Parathyroid adenoma (tissue), 2 donors: ENCODE measurements at regions not wholly inside any gene's neighbourhood (a gene's known extent, or its start where the extent isn't known, plus 50 kb on each side); places are given as distances from the start of the nearest gene placed in this dataset.

Experiments
- H2AFZ ChIP-seq: fragments of 300-600 bp; sonication (generic); one replicate; pipeline ENCODE4 v1.7.0; 2017; ENCODE audit warnings: antibody characterized with exemption, mild to moderate bottlenecking
- H3K27ac ChIP-seq: fragments of 300-600 bp; sonication (generic); one replicate; pipeline ENCODE4 v1.7.0; 2017
- H3K27me3 ChIP-seq: fragments of 300-600 bp; sonication (generic); one replicate; pipeline ENCODE4 v1.7.0; 2017; ENCODE audit warnings: low read length; ENCODE audit not compliant: control insufficient read depth, insufficient read depth
- H3K36me3 ChIP-seq: fragments of 300-600 bp; sonication (generic); one replicate; pipeline ENCODE4 v1.7.0; 2017; ENCODE audit warnings: low read length; ENCODE audit not compliant: control insufficient read depth, insufficient read depth
- H3K4me1 ChIP-seq: fragments of 300-600 bp; sonication (generic); one replicate; pipeline ENCODE4 v1.7.0; 2017; ENCODE audit warnings: control low read depth
- H3K4me2 ChIP-seq: fragments of 300-600 bp; sonication (generic); one replicate; pipeline ENCODE4 v1.7.0; 2017; ENCODE audit warnings: low read length
- H3K4me3 ChIP-seq: fragments of 300-600 bp; sonication (generic); one replicate; pipeline ENCODE4 v1.7.0; 2017; ENCODE audit warnings: low read depth, low read length
- H3K79me2 ChIP-seq: fragments of 300-600 bp; sonication (generic); one replicate; pipeline ENCODE4 v1.7.0; 2017; ENCODE audit warnings: control low read depth
- H3K9ac ChIP-seq: fragments of 300-600 bp; sonication (generic); one replicate; pipeline ENCODE4 v1.7.0; 2017; ENCODE audit warnings: mild to moderate bottlenecking
- H3K9me3 ChIP-seq: fragments of 300-600 bp; sonication (generic); one replicate; pipeline ENCODE4 v1.7.0; 2017; ENCODE audit warnings: low read length; ENCODE audit not compliant: control insufficient read depth
- TF ChIP-seq, protein P1 (sequence below): fragments of 300-600 bp; sonication (generic); IDR thresholded peaks from one replicate; pipeline ENCODE4 v1.7.0; 2017; ENCODE audit warnings: antibody characterized with exemption, mild to moderate bottlenecking
- donor health status: primary hyperparathyroidism.

DNA sequence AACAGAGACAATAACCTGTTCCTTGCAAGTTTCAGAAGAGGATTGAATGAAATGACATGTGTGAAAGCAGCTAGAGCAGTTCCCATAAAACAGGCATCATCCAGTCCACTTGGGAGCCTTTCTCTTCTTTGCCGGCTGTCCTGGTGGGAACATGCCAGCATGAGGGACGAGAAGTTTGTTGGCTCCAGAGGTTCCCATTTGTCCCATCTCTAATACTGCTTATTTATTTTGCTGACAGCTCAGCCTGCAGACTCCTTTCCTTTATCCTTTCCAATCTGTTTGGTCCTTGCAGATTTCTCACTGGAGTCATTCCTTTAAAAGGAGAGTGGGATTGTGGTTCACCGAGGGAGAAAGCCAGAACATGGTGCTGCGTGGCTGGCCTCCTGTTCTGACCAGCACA, 321.5 kb upstream of the CLINT1 start:
- TF ChIP-seq, protein P1, sequence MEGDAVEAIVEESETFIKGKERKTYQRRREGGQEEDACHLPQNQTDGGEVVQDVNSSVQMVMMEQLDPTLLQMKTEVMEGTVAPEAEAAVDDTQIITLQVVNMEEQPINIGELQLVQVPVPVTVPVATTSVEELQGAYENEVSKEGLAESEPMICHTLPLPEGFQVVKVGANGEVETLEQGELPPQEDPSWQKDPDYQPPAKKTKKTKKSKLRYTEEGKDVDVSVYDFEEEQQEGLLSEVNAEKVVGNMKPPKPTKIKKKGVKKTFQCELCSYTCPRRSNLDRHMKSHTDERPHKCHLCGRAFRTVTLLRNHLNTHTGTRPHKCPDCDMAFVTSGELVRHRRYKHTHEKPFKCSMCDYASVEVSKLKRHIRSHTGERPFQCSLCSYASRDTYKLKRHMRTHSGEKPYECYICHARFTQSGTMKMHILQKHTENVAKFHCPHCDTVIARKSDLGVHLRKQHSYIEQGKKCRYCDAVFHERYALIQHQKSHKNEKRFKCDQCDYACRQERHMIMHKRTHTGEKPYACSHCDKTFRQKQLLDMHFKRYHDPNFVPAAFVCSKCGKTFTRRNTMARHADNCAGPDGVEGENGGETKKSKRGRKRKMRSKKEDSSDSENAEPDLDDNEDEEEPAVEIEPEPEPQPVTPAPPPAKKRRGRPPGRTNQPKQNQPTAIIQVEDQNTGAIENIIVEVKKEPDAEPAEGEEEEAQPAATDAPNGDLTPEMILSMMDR = no peak
- Histone ChIP-seq H3K4me3 (no peak overlapping the region), H2AFZ (no peak overlapping the region), H3K4me1 (no peaks in the 10 kb centered on the region), H3K9me3 (no peaks in the 10 kb centered on the region), H3K4me2 (no peak overlapping the region), H3K27ac (no peak overlapping the region), H3K36me3 (no peaks in the 10 kb centered on the region), H3K79me2 (no peaks in the 10 kb centered on the region), H3K27me3 (no peaks in the 10 kb centered on the region), H3K9ac (no peak overlapping the region)

DNA sequence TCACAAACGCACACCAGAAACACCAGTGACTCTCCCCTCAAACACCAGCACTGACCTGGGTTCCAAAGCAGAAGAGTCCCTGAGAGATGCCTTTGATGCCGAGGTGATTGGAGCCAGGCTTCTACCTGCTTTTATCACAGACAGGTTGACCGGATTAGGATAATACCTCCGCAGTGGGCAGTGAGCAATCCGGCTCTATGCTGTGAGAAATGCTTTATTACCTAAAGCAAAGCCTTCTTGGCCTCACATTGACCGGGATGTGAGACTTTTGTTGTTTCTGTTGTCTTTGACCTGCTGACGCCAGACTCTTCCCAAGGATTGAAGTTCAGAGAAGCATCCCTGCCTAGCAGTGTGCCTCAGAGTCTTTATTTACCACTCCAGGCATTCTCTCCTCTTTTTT, 320.3 kb upstream of the CLINT1 start:
- no peaks in the 10 kb centered on the region for H3K4me1 ChIP-seq
- H3K4me2 ChIP-seq = no peak overlapping the region
- no peak overlapping the region for H3K4me3 ChIP-seq
- TF ChIP-seq, protein P1 = no peak
- H2AFZ ChIP-seq = no peak overlapping the region
- H3K27me3 ChIP-seq = no peaks in the 10 kb centered on the region
- no peak overlapping the region for H3K9ac ChIP-seq
- H3K27ac ChIP-seq = no peak overlapping the region
- H3K79me2 ChIP-seq = no peaks in the 10 kb centered on the region
- H3K9me3 ChIP-seq = no peaks in the 10 kb centered on the region
- H3K36me3 ChIP-seq = no peaks in the 10 kb centered on the region

DNA sequence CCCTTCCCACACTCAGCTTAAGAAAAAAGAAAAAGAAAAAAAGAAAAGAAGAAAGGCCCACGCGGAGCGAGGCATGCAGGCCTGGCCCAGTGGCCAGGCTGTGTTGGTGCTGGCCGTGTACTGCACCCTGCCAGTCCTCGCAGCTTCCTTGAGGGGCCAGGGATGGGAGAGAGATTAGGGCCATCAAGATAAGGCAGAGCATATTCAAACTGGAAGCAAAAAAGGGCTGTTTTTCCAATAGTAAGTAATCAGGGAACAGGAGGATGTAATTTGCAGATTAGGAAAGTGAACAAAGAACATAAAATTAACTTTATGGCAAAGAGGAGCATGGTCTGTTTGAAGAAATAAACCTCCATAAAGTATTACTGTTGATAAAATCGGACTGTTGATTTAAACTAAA, 319.6 kb upstream of the CLINT1 start:
- TF ChIP-seq, protein P1 = no peak
- H3K4me2 ChIP-seq = no peak overlapping the region
- no peak overlapping the region for H2AFZ ChIP-seq
- no peak overlapping the region for H3K27ac ChIP-seq
- H3K4me3 ChIP-seq = no peak overlapping the region
- no peak overlapping the region for H3K9ac ChIP-seq
- H3K9me3 ChIP-seq = no peaks in the 10 kb centered on the region
- no peaks in the 10 kb centered on the region for H3K36me3 ChIP-seq
- no peaks in the 10 kb centered on the region for H3K79me2 ChIP-seq
- H3K4me1 ChIP-seq = no peaks in the 10 kb centered on the region
- H3K27me3 ChIP-seq = no peaks in the 10 kb centered on the region

DNA sequence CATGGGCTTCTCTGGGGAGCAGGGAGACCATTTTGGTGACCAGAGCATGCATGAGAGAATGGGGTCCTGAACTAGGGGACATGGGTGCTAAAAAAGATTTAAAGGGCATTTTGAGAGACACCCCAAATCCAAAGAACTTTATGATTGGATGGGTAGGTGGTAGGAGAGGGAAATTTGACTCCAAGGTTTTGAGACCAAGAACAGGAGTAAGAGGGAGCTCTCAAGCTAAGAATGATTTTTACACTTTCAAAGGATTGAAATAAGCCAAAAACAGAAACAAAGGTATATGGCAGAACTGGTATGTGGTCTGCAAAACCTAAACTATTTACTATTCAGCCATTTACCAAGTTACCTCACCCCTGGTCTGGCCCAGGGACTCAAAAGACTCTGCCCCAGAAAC, 318.2 kb upstream of the CLINT1 start:
- TF ChIP-seq, protein P1 = no peak
- Histone ChIP-seq H3K4me3 (no peak overlapping the region), H3K9me3 (no peaks in the 10 kb centered on the region), H3K9ac (no peak overlapping the region), H3K79me2 (no peaks in the 10 kb centered on the region), H3K4me2 (no peak overlapping the region), H3K27ac (no peak overlapping the region), H3K36me3 (no peaks in the 10 kb centered on the region), H3K27me3 (no peaks in the 10 kb centered on the region), H3K4me1 (no peaks in the 10 kb centered on the region), H2AFZ (no peak overlapping the region)

DNA sequence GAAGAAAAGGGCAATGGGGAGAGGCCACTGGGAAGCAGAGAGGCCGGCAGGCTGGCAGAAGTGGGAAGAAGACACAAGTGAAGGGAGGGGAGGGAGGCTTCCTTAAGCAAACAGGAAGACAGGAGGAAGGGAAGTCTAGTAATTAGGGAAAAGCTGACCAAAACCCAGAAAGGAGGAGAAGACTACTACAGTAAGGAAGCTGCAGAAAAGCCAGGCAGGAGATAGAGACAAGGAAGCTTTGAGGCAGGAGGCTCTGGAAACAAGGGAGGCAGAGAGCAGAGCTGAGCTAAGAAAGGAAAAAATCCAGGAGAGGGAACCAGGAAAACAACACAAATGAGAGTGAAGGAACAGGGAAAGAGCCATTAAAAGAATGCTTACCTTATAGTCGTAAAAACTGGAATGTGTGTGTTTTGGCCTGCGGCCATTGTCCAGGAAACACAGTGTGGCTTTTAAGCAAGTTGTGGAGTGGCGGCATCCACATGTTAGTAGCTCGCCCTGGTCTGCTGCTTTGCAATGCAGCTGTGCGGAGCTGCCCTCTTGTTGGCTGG, 317.1 kb upstream of the CLINT1 start:
- Histone ChIP-seq H3K36me3 (no peaks in the 10 kb centered on the region), H3K4me1 (no peaks in the 10 kb centered on the region), H3K9me3 (no peaks in the 10 kb centered on the region), H3K79me2 (no peaks in the 10 kb centered on the region), H2AFZ (peak overlapping the region; percentile 33), H3K4me3 (no peak overlapping the region), H3K27me3 (no peaks in the 10 kb centered on the region), H3K27ac (no peak overlapping the region), H3K4me2 (no peak overlapping the region), H3K9ac (no peak overlapping the region)
- TF ChIP-seq, protein P1 = no peak
